Erythroblast (primary cell): ENCODE measurements at regions not wholly inside any gene's neighbourhood (a gene's known extent, or its start where the extent isn't known, plus 50 kb on each side); places are given as distances from the start of the nearest gene placed in this dataset.

Source experiments
- GATA1 ChIP-seq: IDR thresholded peaks from 2 replicates; pipeline ENCODE4 v1.6.1; 2011; ENCODE audit warnings: low read depth, mild to moderate bottlenecking, control low read depth, low read length, moderate library complexity
- POLR2A ChIP-seq: IDR thresholded peaks from 2 replicates; pipeline ENCODE4 v1.6.1; 2011; ENCODE audit warnings: mild to moderate bottlenecking, low read length

DNA sequence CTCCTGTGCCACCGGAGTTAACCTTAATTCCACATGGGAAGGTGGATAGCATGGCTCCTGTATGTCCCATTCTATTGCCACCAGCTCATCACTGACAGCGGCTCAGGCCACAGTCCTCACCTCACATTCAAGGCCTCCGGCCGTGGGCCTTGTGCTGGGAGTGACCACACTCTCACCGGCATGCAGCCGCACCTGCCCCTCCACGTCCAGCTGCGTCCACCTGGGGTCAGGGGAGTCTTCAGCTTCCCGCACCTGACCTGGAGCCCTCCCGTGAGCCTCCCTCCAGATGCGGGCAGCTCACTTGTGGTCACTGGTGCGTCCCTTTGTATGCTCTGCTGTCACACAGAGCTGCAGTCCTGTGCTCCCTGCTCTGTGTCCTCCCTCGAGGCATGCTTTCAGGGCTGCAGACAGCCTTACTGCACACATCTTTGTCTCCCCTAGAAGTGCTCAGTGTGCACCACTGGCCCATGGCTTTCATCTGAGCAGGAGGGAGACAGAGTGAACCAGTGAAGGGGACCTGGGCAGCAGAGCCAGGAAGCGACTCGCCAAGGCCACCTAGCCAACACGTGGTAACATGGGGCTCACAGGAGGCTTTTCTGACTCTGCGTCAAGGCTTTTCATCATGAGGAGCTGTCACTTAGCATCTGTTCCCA is 210.1 kb downstream of the ERCC6L2 start:
- TF ChIP-seq POLR2A: no peak
- TF ChIP-seq GATA1: no peak
